Liver (tissue), 3 donors: ENCODE measurements at regions not wholly inside any gene's neighbourhood (a gene's known extent, or its start where the extent isn't known, plus 50 kb on each side); places are given as distances from the start of the nearest gene placed in this dataset.

Experiments
- EGR1 ChIP-seq, 2 donors: IDR thresholded peaks; 2 replicates each; pipeline ENCODE4 v1.6.1; 2016 to 2018; ENCODE audit warnings: antibody characterized with exemption in 2 of 2, low read depth in 2 of 2
- FOXA2 ChIP-seq: IDR thresholded peaks from 2 replicates; pipeline ENCODE4 v1.6.1; 2016; ENCODE audit warnings: antibody characterized with exemption
- GABPA ChIP-seq, 2 donors: IDR thresholded peaks in 1 of 2; conservative IDR thresholded peaks in 1 of 2; 2 replicates each; pipeline ENCODE4 v1.6.1; 2016; ENCODE audit warnings: antibody characterized with exemption in 2 of 2, mild to moderate bottlenecking in 1 of 2, moderate library complexity in 1 of 2
- HNF4A ChIP-seq, 2 donors: conservative IDR thresholded peaks; 2 replicates each; pipeline ENCODE4 v1.6.1; 2016; ENCODE audit warnings: antibody characterized with exemption in 2 of 2, mild to moderate bottlenecking in 2 of 2
- HNF4G ChIP-seq: IDR thresholded peaks from 2 replicates; pipeline ENCODE4 v1.6.1; 2016; ENCODE audit warnings: antibody characterized with exemption
- JUND ChIP-seq, 2 donors: IDR thresholded peaks; 2 replicates each; pipeline ENCODE4 v1.6.1; 2016; ENCODE audit warnings: antibody characterized with exemption in 2 of 2
- TAF1 ChIP-seq: conservative IDR thresholded peaks from 2 replicates; pipeline ENCODE4 v1.6.1; 2016; ENCODE audit warnings: antibody characterized with exemption, mild to moderate bottlenecking
- YY1 ChIP-seq: IDR thresholded peaks from 2 replicates; pipeline ENCODE4 v1.6.1; 2016; ENCODE audit warnings: antibody characterized with exemption, mild to moderate bottlenecking
- TF ChIP-seq, protein P1 (sequence below): fragments of 150-350 bp; IDR thresholded peaks from 2 replicates; pipeline ENCODE4 v1.5.1; 2017; ENCODE audit warnings: improper control_type of control experiment, low read depth, low read length; ENCODE audit not compliant: missing input control
- TF ChIP-seq, protein P2 (sequence below): IDR thresholded peaks from 2 replicates; pipeline ENCODE4 v1.6.1; 2016; ENCODE audit warnings: antibody characterized with exemption, mild to moderate bottlenecking
- donor health status: healthy.
- donor health status: healthy.

DNA sequence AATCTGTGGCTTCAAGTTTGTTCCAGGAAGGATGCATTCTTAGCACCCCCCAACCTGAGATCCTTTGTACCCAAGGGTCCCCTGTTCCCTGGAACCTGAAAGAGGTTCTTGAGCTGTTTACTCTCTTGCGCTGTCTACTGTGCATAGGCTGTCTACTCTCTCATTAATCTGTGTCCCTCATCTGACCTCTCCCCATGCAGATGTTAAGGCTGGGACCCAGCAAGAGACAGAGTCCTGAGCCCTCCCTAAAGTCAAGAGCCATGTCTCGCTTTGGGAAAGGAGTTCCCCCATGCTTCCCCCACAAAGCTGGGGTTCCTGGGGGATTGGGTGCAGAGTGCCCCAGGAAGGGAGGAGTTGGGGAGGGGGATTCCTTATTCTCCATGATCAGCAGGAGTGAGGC is 312.9 kb downstream of the CYP26B1 start:
- TF ChIP-seq GABPA (IDR thresholded peaks at IDR 0.05 in 1 of 2, conservative IDR thresholded peaks at IDR 0.05 in 1 of 2): no peak
- TF ChIP-seq, protein P1, sequence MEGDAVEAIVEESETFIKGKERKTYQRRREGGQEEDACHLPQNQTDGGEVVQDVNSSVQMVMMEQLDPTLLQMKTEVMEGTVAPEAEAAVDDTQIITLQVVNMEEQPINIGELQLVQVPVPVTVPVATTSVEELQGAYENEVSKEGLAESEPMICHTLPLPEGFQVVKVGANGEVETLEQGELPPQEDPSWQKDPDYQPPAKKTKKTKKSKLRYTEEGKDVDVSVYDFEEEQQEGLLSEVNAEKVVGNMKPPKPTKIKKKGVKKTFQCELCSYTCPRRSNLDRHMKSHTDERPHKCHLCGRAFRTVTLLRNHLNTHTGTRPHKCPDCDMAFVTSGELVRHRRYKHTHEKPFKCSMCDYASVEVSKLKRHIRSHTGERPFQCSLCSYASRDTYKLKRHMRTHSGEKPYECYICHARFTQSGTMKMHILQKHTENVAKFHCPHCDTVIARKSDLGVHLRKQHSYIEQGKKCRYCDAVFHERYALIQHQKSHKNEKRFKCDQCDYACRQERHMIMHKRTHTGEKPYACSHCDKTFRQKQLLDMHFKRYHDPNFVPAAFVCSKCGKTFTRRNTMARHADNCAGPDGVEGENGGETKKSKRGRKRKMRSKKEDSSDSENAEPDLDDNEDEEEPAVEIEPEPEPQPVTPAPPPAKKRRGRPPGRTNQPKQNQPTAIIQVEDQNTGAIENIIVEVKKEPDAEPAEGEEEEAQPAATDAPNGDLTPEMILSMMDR: no peak
- no peak for TF ChIP-seq HNF4G
- TF ChIP-seq YY1: no peak
- no peak for TF ChIP-seq TAF1
- TF ChIP-seq EGR1 (IDR thresholded peaks at IDR 0.05; ENCODE audit: low read depth in 2 of 2): no peak
- TF ChIP-seq, protein P2, sequence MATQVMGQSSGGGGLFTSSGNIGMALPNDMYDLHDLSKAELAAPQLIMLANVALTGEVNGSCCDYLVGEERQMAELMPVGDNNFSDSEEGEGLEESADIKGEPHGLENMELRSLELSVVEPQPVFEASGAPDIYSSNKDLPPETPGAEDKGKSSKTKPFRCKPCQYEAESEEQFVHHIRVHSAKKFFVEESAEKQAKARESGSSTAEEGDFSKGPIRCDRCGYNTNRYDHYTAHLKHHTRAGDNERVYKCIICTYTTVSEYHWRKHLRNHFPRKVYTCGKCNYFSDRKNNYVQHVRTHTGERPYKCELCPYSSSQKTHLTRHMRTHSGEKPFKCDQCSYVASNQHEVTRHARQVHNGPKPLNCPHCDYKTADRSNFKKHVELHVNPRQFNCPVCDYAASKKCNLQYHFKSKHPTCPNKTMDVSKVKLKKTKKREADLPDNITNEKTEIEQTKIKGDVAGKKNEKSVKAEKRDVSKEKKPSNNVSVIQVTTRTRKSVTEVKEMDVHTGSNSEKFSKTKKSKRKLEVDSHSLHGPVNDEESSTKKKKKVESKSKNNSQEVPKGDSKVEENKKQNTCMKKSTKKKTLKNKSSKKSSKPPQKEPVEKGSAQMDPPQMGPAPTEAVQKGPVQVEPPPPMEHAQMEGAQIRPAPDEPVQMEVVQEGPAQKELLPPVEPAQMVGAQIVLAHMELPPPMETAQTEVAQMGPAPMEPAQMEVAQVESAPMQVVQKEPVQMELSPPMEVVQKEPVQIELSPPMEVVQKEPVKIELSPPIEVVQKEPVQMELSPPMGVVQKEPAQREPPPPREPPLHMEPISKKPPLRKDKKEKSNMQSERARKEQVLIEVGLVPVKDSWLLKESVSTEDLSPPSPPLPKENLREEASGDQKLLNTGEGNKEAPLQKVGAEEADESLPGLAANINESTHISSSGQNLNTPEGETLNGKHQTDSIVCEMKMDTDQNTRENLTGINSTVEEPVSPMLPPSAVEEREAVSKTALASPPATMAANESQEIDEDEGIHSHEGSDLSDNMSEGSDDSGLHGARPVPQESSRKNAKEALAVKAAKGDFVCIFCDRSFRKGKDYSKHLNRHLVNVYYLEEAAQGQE: no peak
- no peak for TF ChIP-seq HNF4A (conservative IDR thresholded peaks at IDR 0.05)
- TF ChIP-seq JUND (IDR thresholded peaks at IDR 0.05): no peak
- TF ChIP-seq FOXA2: no peak
